OCI-LY3 (cell line): ENCODE measurements at regions not wholly inside any gene's neighbourhood (a gene's known extent, or its start where the extent isn't known, plus 50 kb on each side); places are given as distances from the start of the nearest gene placed in this dataset.

ENCODE experiments used
- H2AFZ ChIP-seq: fragments of 200-600, 300-600 bp; shearing (Covaris generic); 2 replicates; pipeline ENCODE4 v1.6.0; 2014; ENCODE audit warnings: antibody characterized with exemption, low read depth, low read length
- H3K27ac ChIP-seq: fragments of 200-600, 300-600 bp; sonication (generic); 2 replicates; pipeline ENCODE4 v1.5.1; 2014; ENCODE audit warnings: mild to moderate bottlenecking, low read length, moderate library complexity, mixed read lengths
- H3K27me3 ChIP-seq: fragments of 200-600, 300-600 bp; sonication (generic); 2 replicates; pipeline ENCODE4 v1.6.1; 2014; ENCODE audit warnings: low read depth, low read length, mixed read lengths
- H3K36me3 ChIP-seq: fragments of 200-600, 300-600 bp; sonication (generic); replicated peaks from 2 replicates; pipeline ENCODE3; 2014; ENCODE audit warnings: low read depth, low read length, mixed read lengths
- H3K4me1 ChIP-seq: fragments of 300-600, 200-600 bp; sonication (generic); 2 replicates; pipeline ENCODE4 v1.6.1; 2014; ENCODE audit warnings: low read length, mixed read lengths
- H3K4me2 ChIP-seq: fragments of 200-600, 300-600 bp; sonication (generic); 2 replicates; pipeline ENCODE4 v1.6.1; 2014; ENCODE audit warnings: low read length, mixed read lengths
- H3K4me3 ChIP-seq: fragments of 300-600, 200-600 bp; sonication (generic); 2 replicates; pipeline ENCODE4 v1.5.1; 2014; ENCODE audit warnings: antibody characterized with exemption, mild to moderate bottlenecking, low read length, moderate library complexity
- H3K79me2 ChIP-seq: fragments of 300-600, 200-600 bp; shearing (Covaris generic); 2 replicates; pipeline ENCODE4 v1.6.1; 2014; ENCODE audit warnings: mild to moderate bottlenecking, low read length, mixed read lengths
- H3K9ac ChIP-seq: fragments of 300-600, 200-600 bp; shearing (Covaris generic); 2 replicates; pipeline ENCODE4 v1.6.0; 2014; ENCODE audit warnings: mild to moderate bottlenecking, low read length, moderate library complexity
- H3K9me3 ChIP-seq: fragments of 200-600, 300-600 bp; shearing (Covaris generic); 2 replicates; pipeline ENCODE4 v1.6.1; 2014; ENCODE audit warnings: low read length, mixed read lengths; ENCODE audit not compliant: insufficient read depth
- H4K20me1 ChIP-seq: fragments of 200-600, 300-600 bp; sonication (generic); 2 replicates; pipeline ENCODE4 v1.6.1; 2016; ENCODE audit warnings: low read length, mixed read lengths; ENCODE audit not compliant: insufficient read depth
- EZH2phosphoT487 ChIP-seq: fragments of 200-600 bp; shearing (Covaris generic); IDR thresholded peaks from 2 replicates; pipeline ENCODE4 v1.6.1; 2018; ENCODE audit warnings: antibody characterized with exemption, mixed run types, low read depth
- TF ChIP-seq, protein P1 (sequence below): fragments of 200-600, 300-600 bp; sonication (generic); IDR thresholded peaks from 2 replicates; pipeline ENCODE4 v1.5.1; 2014; ENCODE audit warnings: antibody characterized with exemption, low read length, low read depth

DNA sequence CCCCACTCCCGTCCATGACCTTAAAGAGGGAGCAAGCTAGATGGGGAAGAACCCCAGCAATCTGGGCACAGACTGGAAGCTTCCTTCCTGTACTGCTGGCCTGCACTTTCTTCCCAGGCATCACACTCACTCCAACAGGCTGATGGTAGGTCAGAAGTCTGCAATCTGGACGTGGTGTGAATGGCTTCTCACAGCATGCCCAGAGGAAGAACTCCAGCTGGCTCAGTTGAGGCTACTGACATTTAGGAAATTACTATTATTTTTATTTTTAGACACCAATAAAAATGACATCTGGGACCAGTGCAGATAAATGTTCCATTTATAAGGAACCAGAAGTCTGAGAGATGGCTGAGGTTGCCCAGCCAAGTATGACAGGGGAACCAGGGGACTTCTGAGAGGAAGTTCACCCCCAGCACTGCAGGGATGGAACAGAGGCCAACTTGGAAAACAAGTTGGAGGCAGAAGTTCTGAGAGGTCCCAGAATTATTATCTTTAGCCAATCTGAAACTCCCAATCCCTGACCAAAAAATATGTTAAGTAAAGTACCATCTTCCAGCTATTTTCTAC is 163.8 kb upstream of the CTNNB1 start:
- no peak for TF ChIP-seq EZH2phosphoT487
- TF ChIP-seq, protein P1, sequence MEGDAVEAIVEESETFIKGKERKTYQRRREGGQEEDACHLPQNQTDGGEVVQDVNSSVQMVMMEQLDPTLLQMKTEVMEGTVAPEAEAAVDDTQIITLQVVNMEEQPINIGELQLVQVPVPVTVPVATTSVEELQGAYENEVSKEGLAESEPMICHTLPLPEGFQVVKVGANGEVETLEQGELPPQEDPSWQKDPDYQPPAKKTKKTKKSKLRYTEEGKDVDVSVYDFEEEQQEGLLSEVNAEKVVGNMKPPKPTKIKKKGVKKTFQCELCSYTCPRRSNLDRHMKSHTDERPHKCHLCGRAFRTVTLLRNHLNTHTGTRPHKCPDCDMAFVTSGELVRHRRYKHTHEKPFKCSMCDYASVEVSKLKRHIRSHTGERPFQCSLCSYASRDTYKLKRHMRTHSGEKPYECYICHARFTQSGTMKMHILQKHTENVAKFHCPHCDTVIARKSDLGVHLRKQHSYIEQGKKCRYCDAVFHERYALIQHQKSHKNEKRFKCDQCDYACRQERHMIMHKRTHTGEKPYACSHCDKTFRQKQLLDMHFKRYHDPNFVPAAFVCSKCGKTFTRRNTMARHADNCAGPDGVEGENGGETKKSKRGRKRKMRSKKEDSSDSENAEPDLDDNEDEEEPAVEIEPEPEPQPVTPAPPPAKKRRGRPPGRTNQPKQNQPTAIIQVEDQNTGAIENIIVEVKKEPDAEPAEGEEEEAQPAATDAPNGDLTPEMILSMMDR = no peak
- no peak overlapping the region for H2AFZ ChIP-seq
- H3K36me3 ChIP-seq = no peaks in the 10 kb centered on the region
- H3K9me3 ChIP-seq = no peaks in the 10 kb centered on the region
- H3K27ac ChIP-seq = no peak overlapping the region
- H3K9ac ChIP-seq = no peak overlapping the region
- H3K4me3 ChIP-seq = no peak overlapping the region
- H4K20me1 ChIP-seq = no peaks in the 10 kb centered on the region
- no peak overlapping the region for H3K4me2 ChIP-seq
- H3K4me1 ChIP-seq = no peaks in the 10 kb centered on the region
- H3K27me3 ChIP-seq = peaks cover 33% of the 10 kb centered on the region
- H3K79me2 ChIP-seq = no peaks in the 10 kb centered on the region

DNA sequence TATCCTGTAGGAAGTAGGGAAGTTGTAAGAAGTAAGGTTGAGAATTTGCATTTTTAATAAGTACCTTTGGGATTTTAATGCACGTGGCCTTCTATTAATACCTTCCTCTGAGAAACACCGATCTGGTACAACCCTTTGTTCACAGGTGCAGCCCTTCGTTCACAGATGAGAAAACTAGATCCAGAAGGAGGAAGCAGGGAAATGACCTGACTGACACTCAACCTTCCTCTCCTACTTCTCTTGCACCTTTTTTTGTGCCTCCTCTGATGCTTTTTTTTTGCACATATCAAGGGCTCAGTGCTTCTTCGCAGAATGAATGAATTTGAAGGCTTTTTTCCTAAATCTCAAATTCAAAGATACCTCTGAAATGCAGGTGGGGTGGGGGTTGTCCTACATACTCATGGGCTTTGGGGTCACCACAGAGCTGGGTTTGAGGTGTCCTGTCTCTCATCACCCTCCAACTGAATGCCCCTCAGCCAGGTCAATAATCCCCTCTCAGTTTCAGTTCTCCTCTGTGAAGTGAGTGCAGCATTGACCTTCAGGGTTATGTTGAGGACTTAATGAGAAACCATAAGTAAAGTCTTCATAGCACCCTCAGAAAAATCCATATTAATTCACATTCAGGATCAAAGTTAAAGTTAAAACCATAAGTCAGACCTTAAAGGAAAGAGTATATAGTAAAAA is 161.5 kb upstream of the CTNNB1 start:
- no peak overlapping the region for H2AFZ ChIP-seq
- H3K4me3 ChIP-seq = no peak overlapping the region
- no peaks in the 10 kb centered on the region for H3K36me3 ChIP-seq
- no peak overlapping the region for H3K27ac ChIP-seq
- H3K4me2 ChIP-seq = no peak overlapping the region
- H3K27me3 ChIP-seq = peaks cover 37% of the 10 kb centered on the region
- H3K79me2 ChIP-seq = no peaks in the 10 kb centered on the region
- no peaks in the 10 kb centered on the region for H4K20me1 ChIP-seq
- H3K9ac ChIP-seq = no peak overlapping the region
- H3K4me1 ChIP-seq = no peaks in the 10 kb centered on the region
- H3K9me3 ChIP-seq = no peaks in the 10 kb centered on the region
- TF ChIP-seq EZH2phosphoT487 = no peak
- TF ChIP-seq, protein P1 = no peak

DNA sequence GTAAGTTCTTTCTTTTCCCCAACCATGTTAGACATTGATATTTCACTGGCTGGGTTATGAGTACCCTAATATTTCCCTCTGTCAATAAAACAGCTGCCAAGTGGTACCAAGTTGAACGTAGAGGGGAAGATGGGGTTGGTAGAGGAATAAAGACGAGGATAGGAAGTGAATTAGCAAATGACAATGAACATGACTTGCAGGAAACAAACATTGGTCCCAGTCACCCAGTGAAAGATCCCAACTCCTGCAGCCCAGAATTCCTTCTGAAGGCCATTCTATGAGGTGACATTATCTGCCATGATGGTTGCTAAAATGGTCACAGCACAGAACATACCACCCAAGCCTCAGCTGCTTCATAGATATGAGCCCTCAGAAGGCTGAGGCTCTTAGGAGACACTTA is 159.0 kb upstream of the CTNNB1 start:
- Histone ChIP-seq H3K27ac (no peak overlapping the region), H3K79me2 (no peaks in the 10 kb centered on the region), H3K36me3 (no peaks in the 10 kb centered on the region), H3K4me1 (no peaks in the 10 kb centered on the region), H2AFZ (no peak overlapping the region), H3K9me3 (no peaks in the 10 kb centered on the region), H3K4me2 (no peak overlapping the region), H4K20me1 (no peaks in the 10 kb centered on the region), H3K9ac (no peak overlapping the region), H3K4me3 (no peak overlapping the region), H3K27me3 (peaks cover 22% of the 10 kb centered on the region)
- TF ChIP-seq, protein P1 = no peak
- TF ChIP-seq EZH2phosphoT487 = no peak

DNA sequence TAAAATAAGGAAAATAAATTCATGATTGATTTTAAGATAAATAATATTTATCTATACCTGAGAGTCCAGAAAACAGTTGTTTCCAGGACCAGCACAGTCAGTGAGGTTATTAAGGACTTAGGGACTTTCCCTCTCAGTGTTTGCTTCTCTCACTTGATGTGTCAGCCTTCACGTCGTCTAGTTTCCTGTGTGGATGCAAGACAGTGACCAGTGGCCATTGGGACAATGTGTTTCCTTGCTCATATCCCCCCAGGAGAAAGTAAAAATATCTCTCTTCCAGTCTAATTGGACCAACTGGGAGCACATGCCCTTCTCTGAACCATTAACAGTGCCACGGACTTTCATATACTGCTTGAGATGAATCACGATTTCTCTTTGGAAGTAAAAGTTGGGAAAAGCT is 157.8 kb upstream of the CTNNB1 start:
- H3K27ac ChIP-seq = no peak overlapping the region
- no peaks in the 10 kb centered on the region for H3K79me2 ChIP-seq
- TF ChIP-seq EZH2phosphoT487 = no peak
- no peak overlapping the region for H2AFZ ChIP-seq
- peaks cover 13% of the 10 kb centered on the region; the same call in 1 of the 2 replicates for H3K27me3 ChIP-seq
- no peaks in the 10 kb centered on the region for H3K9me3 ChIP-seq
- H3K4me2 ChIP-seq = no peak overlapping the region
- no peaks in the 10 kb centered on the region for H4K20me1 ChIP-seq
- no peaks in the 10 kb centered on the region for H3K4me1 ChIP-seq
- no peaks in the 10 kb centered on the region for H3K36me3 ChIP-seq
- no peak overlapping the region for H3K4me3 ChIP-seq
- H3K9ac ChIP-seq = no peak overlapping the region
